T-helper 1 cell (primary cell): ENCODE measurements at regions not wholly inside any gene's neighbourhood (a gene's known extent, or its start where the extent isn't known, plus 50 kb on each side); places are given as distances from the start of the nearest gene placed in this dataset.

Source experiments
- DNase-seq, 5 donors: peaks; one replicate each; pipeline ENCODE4 v3.0.0-alpha.2; 2012 to 2020

- no peak for DNase-seq
These were observed 56.5 kb downstream of the DCAF8L1 start for GRCh38 chrX:27924718-27925117.

- no peak for DNase-seq
These were observed 57.0 kb downstream of the DCAF8L1 start for GRCh38 chrX:27924261-27924660.

DNA sequence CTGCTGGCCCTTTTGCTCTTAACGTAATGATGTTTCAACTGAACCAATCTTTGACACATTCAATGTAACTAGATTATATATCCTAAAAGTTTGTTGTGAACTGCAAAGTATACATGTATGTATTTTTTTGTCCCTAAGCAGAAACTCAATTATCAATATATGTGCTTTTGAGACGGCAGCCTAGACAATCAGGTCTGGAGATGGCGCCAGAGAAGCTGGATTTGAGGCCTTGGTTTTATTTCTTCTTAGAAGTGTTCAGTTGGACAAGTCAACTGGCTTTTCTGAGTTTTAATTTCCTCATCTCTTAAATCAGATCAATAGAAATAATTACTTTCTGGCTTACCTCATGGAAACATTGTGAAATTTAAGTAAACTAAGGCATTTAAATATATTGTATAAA, 62.5 kb downstream of the DCAF8L1 start:
- DNase-seq, result no peak

GRCh38 chrX:27917713-27918500, 63.3 kb downstream of the DCAF8L1 start:
- no peak for DNase-seq

- DNase-seq, result peak in 1 of 5 donors; percentile 3
These were observed 65.6 kb downstream of the DCAF8L1 start for GRCh38 chrX:27915617-27916016.

DNA sequence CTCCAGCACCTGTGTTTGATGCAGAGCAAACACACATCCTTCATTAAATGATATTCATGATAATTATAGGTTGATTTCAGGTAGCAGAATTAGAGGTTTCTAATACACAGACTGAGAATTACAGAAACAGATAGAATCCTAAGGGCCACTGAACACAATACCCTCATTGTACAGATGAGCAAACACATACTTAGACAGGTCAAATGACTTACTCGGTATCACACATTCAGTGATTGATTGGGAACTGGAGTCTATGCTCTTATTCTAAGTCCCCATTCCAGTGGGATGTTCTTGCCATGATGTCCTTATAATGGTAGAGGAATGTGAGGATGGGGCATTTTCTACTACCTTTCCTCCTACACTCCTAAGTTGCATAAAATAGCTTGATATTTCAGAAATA, 70.8 kb downstream of the DCAF8L1 start:
- no peak for DNase-seq

DNA sequence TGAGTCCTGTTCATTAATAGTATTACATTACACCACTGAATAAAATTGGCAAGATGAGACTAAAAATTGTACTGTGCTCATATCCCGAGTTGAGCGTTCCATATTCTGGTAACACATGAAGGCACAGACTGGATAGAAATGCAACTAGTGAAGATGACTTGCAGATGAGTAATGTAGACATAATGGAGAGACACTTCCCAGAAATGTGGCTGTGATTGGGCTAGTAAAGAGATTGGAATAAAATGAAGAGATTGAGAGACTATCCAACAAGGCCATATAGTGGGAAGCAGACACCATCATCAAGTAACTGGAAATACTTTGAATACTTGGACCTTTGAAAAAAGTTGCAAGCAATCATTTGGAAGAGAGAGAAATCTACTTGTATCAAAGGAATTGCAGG, 77.3 kb downstream of the DCAF8L1 start:
- no peak for DNase-seq

- DNase-seq, result no peak
These were observed 86.1 kb downstream of the MAGEB10 start for GRCh38 chrX:27893871-27894270.

GRCh38 chrX:27893211-27893610, 85.4 kb downstream of the MAGEB10 start:
- DNase-seq, result no peak

- DNase-seq, result no peak
These were observed 82.8 kb downstream of the MAGEB10 start for GRCh38 chrX:27890611-27891010.

- no peak for DNase-seq
These were observed 82.1 kb downstream of the MAGEB10 start for GRCh38 chrX:27889878-27890277.

GRCh38 chrX:27884654-27885053, 76.9 kb downstream of the MAGEB10 start:
- no peak for DNase-seq

GRCh38 chrX:27883468-27884092, 75.8 kb downstream of the MAGEB10 start:
- DNase-seq, result no peak

DNA sequence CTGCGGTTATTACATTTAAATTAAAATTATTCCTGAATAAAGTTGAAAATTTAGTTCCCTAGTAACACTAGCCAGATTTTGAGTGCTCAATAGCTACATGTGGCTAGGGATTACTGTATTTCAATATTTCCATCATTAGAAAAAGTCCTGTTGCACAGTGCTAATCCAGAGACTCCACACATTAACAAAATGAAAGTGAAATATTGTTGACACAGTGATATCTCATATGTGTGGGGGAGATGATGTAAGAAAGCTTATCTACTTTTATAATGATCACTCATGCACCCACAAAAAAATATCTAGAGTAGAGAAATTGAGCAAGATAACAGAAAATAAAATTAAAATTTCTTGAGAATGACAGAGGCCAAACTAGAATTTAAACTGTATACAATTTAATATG, 74.9 kb downstream of the MAGEB10 start:
- DNase-seq, result no peak

- DNase-seq, result no peak
These were observed 71.1 kb downstream of the MAGEB10 start for GRCh38 chrX:27878862-27879261.
